SK-N-SH (cell line): ENCODE measurements at regions not wholly inside any gene's neighbourhood (a gene's known extent, or its start where the extent isn't known, plus 50 kb on each side); places are given as distances from the start of the nearest gene placed in this dataset.

Experiments
- CTCF ChIA-PET: fragments of 300-600, 350-600 bp; formaldehyde crosslinking; extraction: SDS; loops from one replicate; lab custom pipeline; 2021; lab: Yijun Ruan, JAX
- POLR2A ChIA-PET: fragments of 350-600 bp; sonication (Branson Sonifier 250); formaldehyde crosslinking; extraction: SDS; loops from one replicate; lab custom pipeline; 2020; ENCODE audit warnings: antibody characterized with exemption, inconsistent platforms; lab: Yijun Ruan, JAX
- DNase-seq: peaks from one replicate; pipeline ENCODE4 v3.0.0; 2012
- H2AFZ ChIP-seq: fragments of 200-600 bp; sonication (generic); 2 replicates; pipeline ENCODE4 v1.8.1; 2016; ENCODE audit warnings: antibody characterized with exemption, mild to moderate bottlenecking, low read depth
- H3F3A ChIP-seq: fragments of 200-600 bp; sonication (generic); replicated peaks from 2 replicates; pipeline ENCODE3; 2016; ENCODE audit warnings: antibody characterized with exemption, mild to moderate bottlenecking; ENCODE audit not compliant: insufficient read depth
- H3K27ac ChIP-seq, 2 experiments: fragments of 200-500 bp in 1 of 2; fragments of 200-600 bp in 1 of 2; sonication (Bioruptor generic) in 1 of 2; sonication (generic), shearing (Covaris generic) in 1 of 2; 2 replicates each; pipeline versions ENCODE4 v1.5.1 to v1.6.1; 2014 to 2016; ENCODE audit warnings: low read depth in 2 of 2, inconsistent platforms in 1 of 2, low read length in 1 of 2, mild to moderate bottlenecking in 1 of 2, mixed read lengths in 1 of 2
- H3K27me3 ChIP-seq: fragments of 200-600 bp; sonication (generic), shearing (Covaris generic); 2 replicates; pipeline ENCODE4 v1.6.1; 2016; ENCODE audit warnings: mixed run types; ENCODE audit not compliant: insufficient read depth
- H3K36me3 ChIP-seq, 2 experiments: fragments of 200-500 bp in 1 of 2; fragments of 200-600 bp in 1 of 2; sonication (Bioruptor generic) in 1 of 2; sonication (generic) in 1 of 2; replicated peaks in 1 of 2; 2 replicates each; pipeline versions ENCODE3 to v1.5.1; 2014 to 2016; ENCODE audit warnings: low read length in 1 of 2, mild to moderate bottlenecking in 1 of 2; ENCODE audit not compliant: insufficient read depth in 2 of 2, control insufficient read depth in 1 of 2
- H3K4me1 ChIP-seq, 2 experiments: fragments of 200-500 bp in 1 of 2; fragments of 200-600 bp in 1 of 2; sonication (Bioruptor generic) in 1 of 2; sonication (generic), shearing (Covaris generic) in 1 of 2; 2 replicates each; pipeline versions ENCODE4 v1.5.1 to v1.6.1; 2014 to 2016; ENCODE audit warnings: low read depth in 1 of 2, low read length in 1 of 2, mixed run types in 1 of 2; ENCODE audit not compliant: insufficient read depth in 2 of 2, control insufficient read depth in 1 of 2
- H3K4me2 ChIP-seq: fragments of 200-600 bp; sonication (generic), shearing (Covaris generic); 2 replicates; pipeline ENCODE4 v1.6.1; 2017; ENCODE audit warnings: mixed run types
- H3K4me3 ChIP-seq, 2 experiments: fragments of 200-500 bp in 1 of 2; fragments of 200-600 bp in 1 of 2; sonication (Bioruptor generic) in 1 of 2; sonication (generic), shearing (Covaris generic) in 1 of 2; 2 replicates each; pipeline versions ENCODE4 v1.5.1 to v1.8.1; 2014 to 2016; ENCODE audit warnings: low read depth in 2 of 2, inconsistent platforms in 1 of 2, low read length in 1 of 2, mild to moderate bottlenecking in 1 of 2, mixed read lengths in 1 of 2, moderate library complexity in 1 of 2
- H3K79me2 ChIP-seq: fragments of 200-600 bp; sonication (generic); 2 replicates; pipeline ENCODE4 v1.8.1; 2017; ENCODE audit warnings: mild to moderate bottlenecking; ENCODE audit not compliant: insufficient read depth
- H3K9ac ChIP-seq: fragments of 200-600 bp; sonication (generic); 2 replicates; pipeline ENCODE4 v1.6.1; 2017; ENCODE audit warnings: mixed run types
- H3K9me2 ChIP-seq: fragments of 200-600 bp; sonication (generic); 2 replicates; pipeline ENCODE4 v1.6.1; 2017; ENCODE audit warnings: mixed run types
- H3K9me3 ChIP-seq: fragments of 200-600 bp; sonication (generic); 2 replicates; pipeline ENCODE4 v1.6.1; 2017; ENCODE audit warnings: mixed run types, mild to moderate bottlenecking, moderate library complexity
- H4K20me1 ChIP-seq: fragments of 200-600 bp; sonication (generic); 2 replicates; pipeline ENCODE4 v1.6.1; 2017; ENCODE audit warnings: mild to moderate bottlenecking, mixed run types; ENCODE audit not compliant: insufficient read depth
- EP300 ChIP-seq, 2 experiments: IDR thresholded peaks; 2 replicates each; pipeline versions ENCODE4 v1.4.0 to v1.6.1; 2012; ENCODE audit warnings: borderline replicate concordance in 1 of 2, low read depth in 1 of 2, low read length in 1 of 2
- GABPA ChIP-seq: IDR thresholded peaks from 2 replicates; pipeline ENCODE4 v1.4.0; 2012; ENCODE audit warnings: low read depth, mild to moderate bottlenecking
- IRF3 ChIP-seq: fragments of 150-350 bp; IDR thresholded peaks from 2 replicates; pipeline ENCODE4 v1.6.1; 2016; ENCODE audit warnings: mild to moderate bottlenecking, low read depth, low read length
- JUND ChIP-seq: IDR thresholded peaks from 2 replicates; pipeline ENCODE4 v1.4.0; 2012
- MAX ChIP-seq: IDR thresholded peaks from 2 replicates; pipeline ENCODE4 v1.4.0; 2012; ENCODE audit warnings: low read depth
- MEF2A ChIP-seq: IDR thresholded peaks from 2 replicates; pipeline ENCODE4 v1.4.0; 2012; ENCODE audit warnings: low read depth, borderline replicate concordance
- MXI1 ChIP-seq: IDR thresholded peaks from 2 replicates; pipeline ENCODE4 v1.6.1; 2012; ENCODE audit warnings: mild to moderate bottlenecking, low read depth, low read length, improper control_type of control experiment
- NRF1 ChIP-seq: IDR thresholded peaks from 2 replicates; pipeline ENCODE4 v1.6.1; 2012; ENCODE audit warnings: low read depth, mild to moderate bottlenecking, low read length
- PBX3 ChIP-seq: IDR thresholded peaks from 2 replicates; pipeline ENCODE4; 2012
- POLR2AphosphoS5 ChIP-seq: IDR thresholded peaks from 2 replicates; pipeline ENCODE4 v1.6.1; 2012; ENCODE audit warnings: low read depth, low read length
- RAD21 ChIP-seq: IDR thresholded peaks from 2 replicates; pipeline ENCODE4 v1.6.1; 2012; ENCODE audit warnings: mild to moderate bottlenecking, low read length
- RCOR1 ChIP-seq: fragments of 150-350 bp; IDR thresholded peaks from 2 replicates; pipeline ENCODE4 v1.6.1; 2017; ENCODE audit warnings: antibody characterized with exemption, low read length
- REST ChIP-seq: IDR thresholded peaks from 2 replicates; pipeline ENCODE4 v1.6.1; 2012; ENCODE audit warnings: mild to moderate bottlenecking, low read depth, low read length, moderate library complexity
- SIN3A ChIP-seq: IDR thresholded peaks from 2 replicates; pipeline ENCODE4 v1.6.1; 2012; ENCODE audit warnings: low read depth, mild to moderate bottlenecking, low read length, moderate library complexity, borderline replicate concordance
- SMC3 ChIP-seq: IDR thresholded peaks from 2 replicates; pipeline ENCODE4 v1.6.1; 2012; ENCODE audit warnings: low read depth, low read length, improper control_type of control experiment
- TCF12 ChIP-seq: IDR thresholded peaks from 2 replicates; pipeline ENCODE4 v1.4.0; 2012
- TEAD4 ChIP-seq: IDR thresholded peaks from 2 replicates; pipeline ENCODE4 v1.4.0; 2012; ENCODE audit warnings: mild to moderate bottlenecking, borderline replicate concordance; ENCODE audit not compliant: insufficient read depth
- USF2 ChIP-seq: fragments of 150-350 bp; IDR thresholded peaks from 2 replicates; pipeline ENCODE4 v1.6.1; 2017; ENCODE audit warnings: antibody characterized with exemption, low read length, low read depth, borderline replicate concordance
- WGBS: methylation state at CpG from one replicate; pipeline ENCODE4 v1.1.6; 2017; ENCODE audit warnings: low lambda C conversion rate; 5-methylcytosine and 5-hydroxymethylcytosine counted together

- Histone ChIP-seq H3K27me3 (no peaks in the 10 kb centered on the region), H3K36me3 (no peaks in the 10 kb centered on the region), H3K79me2 (no peaks in the 10 kb centered on the region), H4K20me1 (no peaks in the 10 kb centered on the region), H3K4me2 (no peak overlapping the region), H3K4me1 (no peaks in the 10 kb centered on the region)
- ChIA-PET CTCF (no interaction called here), POLR2A (no interaction called here)
- 38% methylated on average over 6 of the region's 6 CpGs for WGBS
- DNase-seq: no peak
- TF ChIP-seq EP300 (IDR thresholded peaks at IDR 0.05; ENCODE audit: borderline replicate concordance in 1 of 2, low read depth in 1 of 2, low read length in 1 of 2) (no peak), MXI1 (no peak), TEAD4 (no peak), POLR2AphosphoS5 (no peak), JUND (no peak), PBX3 (no peak), TCF12 (no peak), SIN3A (no peak), GABPA (no peak), MEF2A (no peak), SMC3 (no peak), REST (no peak), RCOR1 (no peak), NRF1 (no peak), USF2 (no peak), IRF3 (no peak), RAD21 (no peak), MAX (no peak)
- TF ChIP-seq, all 33 proteins: peak for 0
- Histone ChIP-seq H2AFZ (no peak overlapping the region), H3K9ac (no peak overlapping the region), H3K4me3 (no peak overlapping the region), H3F3A (no peaks in the 10 kb centered on the region), H3K9me2 (no peaks in the 10 kb centered on the region), H3K27ac (no peak overlapping the region), H3K9me3 (no peaks in the 10 kb centered on the region)
Observed at GRCh38 chr13:73535341-73535740, 476.5 kb downstream of the KLF5 start.
